SK-N-SH treated with all-trans-retinoic acid at 6 μM for 48 hours (cell line): ENCODE measurements at regions not wholly inside any gene's neighbourhood (a gene's known extent, or its start where the extent isn't known, plus 50 kb on each side); places are given as distances from the start of the nearest gene placed in this dataset.

Source experiments
- ARNTL ChIP-seq: fragments of 450-650 bp; formaldehyde crosslinking; IDR thresholded peaks from 2 replicates; pipeline ENCODE4 v1.5.0; 2020; ENCODE audit warnings: low read depth, mild to moderate bottlenecking, moderate library complexity, borderline replicate concordance
- BACH2 ChIP-seq: fragments of 250-450 bp; sonication (Bioruptor Pico); IDR thresholded peaks from 2 replicates; pipeline ENCODE4 v1.9.0; 2021; ENCODE audit warnings: mild to moderate bottlenecking, borderline replicate concordance
- CSDC2 ChIP-seq: fragments of 250-450 bp; sonication (Bioruptor Pico); IDR thresholded peaks from 2 replicates; pipeline ENCODE4 v1.5.0; 2020; ENCODE audit warnings: mild to moderate bottlenecking, moderate library complexity
- ESRRG ChIP-seq: fragments of 250-450 bp; sonication (Bioruptor Pico); IDR thresholded peaks from 2 replicates; pipeline ENCODE4 v1.6.1; 2021; ENCODE audit warnings: mild to moderate bottlenecking
- OSR1 ChIP-seq: fragments of 250-450 bp; sonication (Bioruptor Pico); IDR thresholded peaks from 2 replicates; pipeline ENCODE4 v1.8.0; 2022; ENCODE audit warnings: moderate library complexity, mild to moderate bottlenecking, inconsistent platforms
- PPARA ChIP-seq: fragments of 250-450 bp; sonication (Bioruptor Pico); IDR thresholded peaks from 2 replicates; pipeline ENCODE4 v1.5.0; 2020; ENCODE audit warnings: mild to moderate bottlenecking, borderline replicate concordance
- RARB ChIP-seq: fragments of 250-450 bp; sonication (Bioruptor Pico); IDR thresholded peaks from 2 replicates; pipeline ENCODE4 v1.8.0; 2021; ENCODE audit warnings: mild to moderate bottlenecking, moderate library complexity
- TCF4 ChIP-seq: fragments of 250-450 bp; sonication (Bioruptor Pico); IDR thresholded peaks from 2 replicates; pipeline ENCODE4 v1.8.0; 2021; ENCODE audit warnings: mild to moderate bottlenecking, moderate library complexity, borderline replicate concordance
- ZC3H10 ChIP-seq: fragments of 250-450 bp; sonication (Bioruptor Pico); IDR thresholded peaks from 2 replicates; pipeline ENCODE4 v1.5.1; 2021; ENCODE audit warnings: mild to moderate bottlenecking, moderate library complexity
- ZFP30 ChIP-seq: fragments of 450-650 bp; formaldehyde crosslinking; IDR thresholded peaks from 2 replicates; pipeline ENCODE4 v1.5.0; 2022; ENCODE audit warnings: mild to moderate bottlenecking, moderate library complexity
- ZNF8 ChIP-seq: fragments of 450-650 bp; formaldehyde crosslinking; IDR thresholded peaks from 2 replicates; pipeline ENCODE4 v1.5.0; 2020; ENCODE audit warnings: mild to moderate bottlenecking, moderate library complexity
- TF ChIP-seq, protein P1 (sequence below): fragments of 250-450 bp; sonication (Bioruptor Pico); IDR thresholded peaks from 2 replicates; pipeline ENCODE4 v1.8.0; 2020; ENCODE audit warnings: mild to moderate bottlenecking, moderate library complexity, borderline replicate concordance
- TF ChIP-seq, protein P2 (sequence below): fragments of 250-450 bp; sonication (Bioruptor Pico); IDR thresholded peaks from 2 replicates; pipeline ENCODE4 v1.5.1; 2021; ENCODE audit warnings: mild to moderate bottlenecking, moderate library complexity
- TF ChIP-seq, protein P3 (sequence below): fragments of 250-450 bp; sonication (Bioruptor Pico); IDR thresholded peaks from 2 replicates; pipeline ENCODE4 v1.5.0; 2020; ENCODE audit warnings: mild to moderate bottlenecking, moderate library complexity

GRCh38 chr1:109821831-109822745, 58.4 kb upstream of the EPS8L3 start:
- TF ChIP-seq, protein P1, sequence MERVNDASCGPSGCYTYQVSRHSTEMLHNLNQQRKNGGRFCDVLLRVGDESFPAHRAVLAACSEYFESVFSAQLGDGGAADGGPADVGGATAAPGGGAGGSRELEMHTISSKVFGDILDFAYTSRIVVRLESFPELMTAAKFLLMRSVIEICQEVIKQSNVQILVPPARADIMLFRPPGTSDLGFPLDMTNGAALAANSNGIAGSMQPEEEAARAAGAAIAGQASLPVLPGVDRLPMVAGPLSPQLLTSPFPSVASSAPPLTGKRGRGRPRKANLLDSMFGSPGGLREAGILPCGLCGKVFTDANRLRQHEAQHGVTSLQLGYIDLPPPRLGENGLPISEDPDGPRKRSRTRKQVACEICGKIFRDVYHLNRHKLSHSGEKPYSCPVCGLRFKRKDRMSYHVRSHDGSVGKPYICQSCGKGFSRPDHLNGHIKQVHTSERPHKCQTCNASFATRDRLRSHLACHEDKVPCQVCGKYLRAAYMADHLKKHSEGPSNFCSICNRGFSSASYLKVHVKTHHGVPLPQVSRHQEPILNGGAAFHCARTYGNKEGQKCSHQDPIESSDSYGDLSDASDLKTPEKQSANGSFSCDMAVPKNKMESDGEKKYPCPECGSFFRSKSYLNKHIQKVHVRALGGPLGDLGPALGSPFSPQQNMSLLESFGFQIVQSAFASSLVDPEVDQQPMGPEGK (CRISPR knock-in tag) = no peak
- TF ChIP-seq ESRRG (CRISPR knock-in tag) (no peak), ARNTL (CRISPR knock-in tag) (no peak), PPARA (CRISPR knock-in tag) (no peak), ZC3H10 (CRISPR knock-in tag) (no peak), ZFP30 (CRISPR knock-in tag) (no peak), RARB (CRISPR knock-in tag) (no peak), BACH2 (CRISPR knock-in tag) (no peak), OSR1 (CRISPR knock-in tag) (no peak), ZNF8 (CRISPR knock-in tag) (no peak), CSDC2 (CRISPR knock-in tag) (no peak), TCF4 (CRISPR knock-in tag) (no peak)
- TF ChIP-seq, protein P2, sequence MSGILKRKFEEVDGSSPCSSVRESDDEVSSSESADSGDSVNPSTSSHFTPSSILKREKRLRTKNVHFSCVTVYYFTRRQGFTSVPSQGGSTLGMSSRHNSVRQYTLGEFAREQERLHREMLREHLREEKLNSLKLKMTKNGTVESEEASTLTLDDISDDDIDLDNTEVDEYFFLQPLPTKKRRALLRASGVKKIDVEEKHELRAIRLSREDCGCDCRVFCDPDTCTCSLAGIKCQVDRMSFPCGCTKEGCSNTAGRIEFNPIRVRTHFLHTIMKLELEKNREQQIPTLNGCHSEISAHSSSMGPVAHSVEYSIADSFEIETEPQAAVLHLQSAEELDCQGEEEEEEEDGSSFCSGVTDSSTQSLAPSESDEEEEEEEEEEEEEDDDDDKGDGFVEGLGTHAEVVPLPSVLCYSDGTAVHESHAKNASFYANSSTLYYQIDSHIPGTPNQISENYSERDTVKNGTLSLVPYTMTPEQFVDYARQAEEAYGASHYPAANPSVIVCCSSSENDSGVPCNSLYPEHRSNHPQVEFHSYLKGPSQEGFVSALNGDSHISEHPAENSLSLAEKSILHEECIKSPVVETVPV (CRISPR knock-in tag) = no peak
- TF ChIP-seq, protein P3, sequence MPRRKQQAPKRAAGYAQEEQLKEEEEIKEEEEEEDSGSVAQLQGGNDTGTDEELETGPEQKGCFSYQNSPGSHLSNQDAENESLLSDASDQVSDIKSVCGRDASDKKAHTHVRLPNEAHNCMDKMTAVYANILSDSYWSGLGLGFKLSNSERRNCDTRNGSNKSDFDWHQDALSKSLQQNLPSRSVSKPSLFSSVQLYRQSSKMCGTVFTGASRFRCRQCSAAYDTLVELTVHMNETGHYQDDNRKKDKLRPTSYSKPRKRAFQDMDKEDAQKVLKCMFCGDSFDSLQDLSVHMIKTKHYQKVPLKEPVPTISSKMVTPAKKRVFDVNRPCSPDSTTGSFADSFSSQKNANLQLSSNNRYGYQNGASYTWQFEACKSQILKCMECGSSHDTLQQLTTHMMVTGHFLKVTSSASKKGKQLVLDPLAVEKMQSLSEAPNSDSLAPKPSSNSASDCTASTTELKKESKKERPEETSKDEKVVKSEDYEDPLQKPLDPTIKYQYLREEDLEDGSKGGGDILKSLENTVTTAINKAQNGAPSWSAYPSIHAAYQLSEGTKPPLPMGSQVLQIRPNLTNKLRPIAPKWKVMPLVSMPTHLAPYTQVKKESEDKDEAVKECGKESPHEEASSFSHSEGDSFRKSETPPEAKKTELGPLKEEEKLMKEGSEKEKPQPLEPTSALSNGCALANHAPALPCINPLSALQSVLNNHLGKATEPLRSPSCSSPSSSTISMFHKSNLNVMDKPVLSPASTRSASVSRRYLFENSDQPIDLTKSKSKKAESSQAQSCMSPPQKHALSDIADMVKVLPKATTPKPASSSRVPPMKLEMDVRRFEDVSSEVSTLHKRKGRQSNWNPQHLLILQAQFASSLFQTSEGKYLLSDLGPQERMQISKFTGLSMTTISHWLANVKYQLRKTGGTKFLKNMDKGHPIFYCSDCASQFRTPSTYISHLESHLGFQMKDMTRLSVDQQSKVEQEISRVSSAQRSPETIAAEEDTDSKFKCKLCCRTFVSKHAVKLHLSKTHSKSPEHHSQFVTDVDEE = no peak
